ENCODE measurements at regions not wholly inside any gene's neighbourhood (a gene's known extent, or its start where the extent isn't known, plus 50 kb on each side); places are given as distances from the start of the nearest gene placed in this dataset.
"Not testable (repeated sequence)": the region's sequence is repeated elsewhere in the genome, so short reads cannot be mapped to it uniquely, and the experiment has no call there.

DNA sequence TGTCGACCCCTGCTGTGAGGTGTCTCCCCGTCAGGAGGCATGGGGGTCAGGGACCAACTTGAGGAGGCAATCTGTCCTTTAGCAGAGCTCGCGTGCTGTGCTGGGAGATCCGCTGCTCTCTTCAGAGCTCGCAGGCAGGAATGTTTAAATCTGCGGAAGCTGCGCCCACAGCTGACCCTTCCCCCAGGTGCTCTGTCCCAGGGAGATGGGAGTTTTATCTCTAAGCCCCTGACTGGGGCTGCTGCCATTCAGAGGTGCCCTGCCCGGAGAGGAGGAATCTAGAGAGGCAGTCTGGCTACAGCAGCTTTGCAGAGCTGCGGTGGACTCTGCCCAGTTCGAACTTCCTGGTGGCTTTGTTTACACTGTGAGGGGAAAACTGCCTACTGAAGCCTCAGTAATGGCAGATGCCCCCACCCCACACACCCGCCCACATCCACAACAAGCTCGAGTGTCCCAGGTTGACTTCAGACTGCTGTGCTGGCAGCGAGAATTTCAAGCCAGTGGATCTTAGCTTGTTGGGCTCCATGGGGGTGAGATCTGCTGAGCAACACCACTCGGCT, 133.1 kb downstream of the CENPC start:
- H3K4me1 ChIP-seq (ENCODE audit: insufficient read depth, low read length, poor library complexity, severe bottlenecking); H3K9me2 ChIP-seq (replicated peaks; ENCODE audit: low read depth, low read length): not testable (repeated sequence)

DNA sequence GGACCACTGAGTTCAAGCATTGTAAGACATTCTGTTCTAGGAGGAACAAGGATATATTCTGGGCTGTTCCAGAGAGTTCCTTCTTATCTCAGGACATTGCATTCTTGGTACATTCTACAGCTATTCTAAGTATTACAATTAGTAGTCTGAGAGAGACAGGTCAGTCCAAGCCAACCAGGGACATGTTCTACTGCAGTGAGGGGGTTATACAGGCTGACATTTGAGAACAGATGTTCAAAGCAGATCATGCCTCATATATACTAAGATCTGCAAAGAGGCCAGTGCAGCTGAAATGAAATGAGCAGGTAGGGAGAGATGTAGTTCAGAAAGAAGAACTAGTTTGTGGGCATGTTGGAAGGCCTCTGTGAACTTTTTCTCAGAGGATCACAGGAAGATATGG, 142.0 kb downstream of the CENPC start:
- no peak overlapping the region for H3K9ac ChIP-seq (ENCODE audit: low read depth, low read length, poor library complexity, severe bottlenecking)
- TF ChIP-seq, protein P1, sequence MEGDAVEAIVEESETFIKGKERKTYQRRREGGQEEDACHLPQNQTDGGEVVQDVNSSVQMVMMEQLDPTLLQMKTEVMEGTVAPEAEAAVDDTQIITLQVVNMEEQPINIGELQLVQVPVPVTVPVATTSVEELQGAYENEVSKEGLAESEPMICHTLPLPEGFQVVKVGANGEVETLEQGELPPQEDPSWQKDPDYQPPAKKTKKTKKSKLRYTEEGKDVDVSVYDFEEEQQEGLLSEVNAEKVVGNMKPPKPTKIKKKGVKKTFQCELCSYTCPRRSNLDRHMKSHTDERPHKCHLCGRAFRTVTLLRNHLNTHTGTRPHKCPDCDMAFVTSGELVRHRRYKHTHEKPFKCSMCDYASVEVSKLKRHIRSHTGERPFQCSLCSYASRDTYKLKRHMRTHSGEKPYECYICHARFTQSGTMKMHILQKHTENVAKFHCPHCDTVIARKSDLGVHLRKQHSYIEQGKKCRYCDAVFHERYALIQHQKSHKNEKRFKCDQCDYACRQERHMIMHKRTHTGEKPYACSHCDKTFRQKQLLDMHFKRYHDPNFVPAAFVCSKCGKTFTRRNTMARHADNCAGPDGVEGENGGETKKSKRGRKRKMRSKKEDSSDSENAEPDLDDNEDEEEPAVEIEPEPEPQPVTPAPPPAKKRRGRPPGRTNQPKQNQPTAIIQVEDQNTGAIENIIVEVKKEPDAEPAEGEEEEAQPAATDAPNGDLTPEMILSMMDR (conservative IDR thresholded peaks at IDR 0.05; ENCODE audit: low read length), result no peak
- no peak for TF ChIP-seq EZH2phosphoT487 (IDR thresholded peaks at IDR 0.05; ENCODE audit: borderline replicate concordance)

More for the DNA sequence above, 133.1 kb downstream of the CENPC start:
- not testable (repeated sequence) for H3K4me3 ChIP-seq (ENCODE audit: low read length, poor library complexity, severe bottlenecking); H3K79me2 ChIP-seq (ENCODE audit: insufficient read depth, low read length); H3K9me3 ChIP-seq (ENCODE audit: insufficient read depth, low read depth, low read length); H3K9ac ChIP-seq (ENCODE audit: low read depth, low read length, poor library complexity, severe bottlenecking); H3K27me3 ChIP-seq (ENCODE audit: insufficient read depth, low read length, poor library complexity, severe bottlenecking); H3K36me3 ChIP-seq (ENCODE audit: insufficient read depth, low read length); H4K20me1 ChIP-seq (ENCODE audit: insufficient read depth, low read length, poor library complexity, severe bottlenecking); H3F3A ChIP-seq (ENCODE audit: low read depth); H3K4me2 ChIP-seq (ENCODE audit: low read depth, low read length, poor library complexity, severe bottlenecking); H2AFZ ChIP-seq (ENCODE audit: low read length)

DNA sequence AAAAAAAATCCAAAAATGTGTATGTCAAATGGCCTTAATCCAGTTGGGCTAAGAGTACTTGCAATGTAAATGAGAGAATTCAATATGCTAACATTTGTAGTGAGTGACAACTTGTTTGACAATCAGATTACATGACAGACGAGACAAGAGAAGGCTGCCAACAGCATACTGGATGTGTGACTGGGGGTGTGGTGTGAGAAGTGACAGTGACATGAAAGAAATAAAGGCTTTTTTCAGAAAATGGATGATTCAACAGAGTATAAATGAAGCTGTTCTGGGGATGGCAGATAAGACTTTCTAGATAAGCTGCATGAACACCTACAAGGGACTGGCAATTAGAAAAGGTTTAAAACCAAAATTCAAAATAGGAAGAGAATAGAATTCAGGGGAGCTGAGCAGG, 143.4 kb downstream of the CENPC start:
- Histone ChIP-seq H3K4me2 (ENCODE audit: low read depth, low read length, poor library complexity, severe bottlenecking) (no peak overlapping the region), H3K4me3 (ENCODE audit: low read length, poor library complexity, severe bottlenecking) (no peak overlapping the region), H3K27me3 (ENCODE audit: insufficient read depth, low read length, poor library complexity, severe bottlenecking) (no peaks in the 10 kb centered on the region), H3K9me2 (replicated peaks; ENCODE audit: low read depth, low read length) (no peaks in the 10 kb centered on the region), H3K9me3 (ENCODE audit: insufficient read depth, low read depth, low read length) (no peaks in the 10 kb centered on the region), H3F3A (ENCODE audit: low read depth) (no peaks in the 10 kb centered on the region), H2AFZ (ENCODE audit: low read length) (no peak overlapping the region), H4K20me1 (ENCODE audit: insufficient read depth, low read length, poor library complexity, severe bottlenecking) (no peaks in the 10 kb centered on the region), H3K9ac (ENCODE audit: low read depth, low read length, poor library complexity, severe bottlenecking) (no peak overlapping the region), H3K36me3 (ENCODE audit: insufficient read depth, low read length) (no peaks in the 10 kb centered on the region), H3K4me1 (ENCODE audit: insufficient read depth, low read length, poor library complexity, severe bottlenecking) (no peaks in the 10 kb centered on the region), H3K79me2 (ENCODE audit: insufficient read depth, low read length) (no peaks in the 10 kb centered on the region)
- no peak for TF ChIP-seq EZH2phosphoT487 (IDR thresholded peaks at IDR 0.05; ENCODE audit: borderline replicate concordance)
- TF ChIP-seq, protein P1 (conservative IDR thresholded peaks at IDR 0.05; ENCODE audit: low read length), result no peak

More for the DNA sequence above, 142.0 kb downstream of the CENPC start:
- H3K27me3 ChIP-seq (ENCODE audit: insufficient read depth, low read length, poor library complexity, severe bottlenecking), result no peaks in the 10 kb centered on the region
- H3K36me3 ChIP-seq (ENCODE audit: insufficient read depth, low read length), result no peaks in the 10 kb centered on the region
- H4K20me1 ChIP-seq (ENCODE audit: insufficient read depth, low read length, poor library complexity, severe bottlenecking), result no peaks in the 10 kb centered on the region
- H3K4me2 ChIP-seq (ENCODE audit: low read depth, low read length, poor library complexity, severe bottlenecking), result no peak overlapping the region
- H3K9me2 ChIP-seq (replicated peaks; ENCODE audit: low read depth, low read length), result no peaks in the 10 kb centered on the region
- no peaks in the 10 kb centered on the region for H3K4me1 ChIP-seq (ENCODE audit: insufficient read depth, low read length, poor library complexity, severe bottlenecking)
- no peaks in the 10 kb centered on the region for H3K9me3 ChIP-seq (ENCODE audit: insufficient read depth, low read depth, low read length)
- H3F3A ChIP-seq (ENCODE audit: low read depth), result no peaks in the 10 kb centered on the region
- H3K4me3 ChIP-seq (ENCODE audit: low read length, poor library complexity, severe bottlenecking), result no peak overlapping the region
- H3K79me2 ChIP-seq (ENCODE audit: insufficient read depth, low read length), result no peaks in the 10 kb centered on the region
- no peak overlapping the region for H2AFZ ChIP-seq (ENCODE audit: low read length)

DNA sequence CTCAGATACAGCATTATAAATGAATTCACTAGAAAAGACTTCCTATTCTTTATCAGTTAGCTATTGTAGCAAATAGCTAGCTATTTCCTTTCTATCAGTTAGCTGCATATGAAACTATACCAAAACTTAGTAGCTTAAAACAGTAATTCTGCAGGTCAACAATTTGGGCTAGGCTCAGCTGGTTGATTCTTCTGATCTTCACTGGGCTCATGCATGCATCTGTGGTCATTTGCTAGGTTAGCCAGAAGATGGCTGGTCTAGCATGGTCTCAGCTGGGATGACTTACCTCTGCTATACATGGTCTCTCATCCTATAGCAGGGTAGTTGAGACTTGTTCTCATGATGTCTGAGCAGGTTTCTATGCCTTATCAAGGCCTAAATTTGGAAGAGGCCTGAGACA, 147.4 kb downstream of the CENPC start:
- no peaks in the 10 kb centered on the region for H3K79me2 ChIP-seq (ENCODE audit: insufficient read depth, low read length)
- H3K4me2 ChIP-seq (ENCODE audit: low read depth, low read length, poor library complexity, severe bottlenecking), result no peak overlapping the region
- H3K9me2 ChIP-seq (replicated peaks; ENCODE audit: low read depth, low read length), result no peaks in the 10 kb centered on the region
- no peak overlapping the region for H3K9ac ChIP-seq (ENCODE audit: low read depth, low read length, poor library complexity, severe bottlenecking)
- no peaks in the 10 kb centered on the region for H3K9me3 ChIP-seq (ENCODE audit: insufficient read depth, low read depth, low read length)
- H3K36me3 ChIP-seq (ENCODE audit: insufficient read depth, low read length), result no peaks in the 10 kb centered on the region
- H4K20me1 ChIP-seq (ENCODE audit: insufficient read depth, low read length, poor library complexity, severe bottlenecking), result no peaks in the 10 kb centered on the region
- no peaks in the 10 kb centered on the region for H3F3A ChIP-seq (ENCODE audit: low read depth)
- TF ChIP-seq, protein P1 (conservative IDR thresholded peaks at IDR 0.05; ENCODE audit: low read length), result no peak
- TF ChIP-seq EZH2phosphoT487 (IDR thresholded peaks at IDR 0.05; ENCODE audit: borderline replicate concordance), result no peak
- no peak overlapping the region for H2AFZ ChIP-seq (ENCODE audit: low read length)
- no peaks in the 10 kb centered on the region for H3K27me3 ChIP-seq (ENCODE audit: insufficient read depth, low read length, poor library complexity, severe bottlenecking)
- no peak overlapping the region for H3K4me3 ChIP-seq (ENCODE audit: low read length, poor library complexity, severe bottlenecking)
- H3K4me1 ChIP-seq (ENCODE audit: insufficient read depth, low read length, poor library complexity, severe bottlenecking), result no peaks in the 10 kb centered on the region
